ENCODE measurements at regions not wholly inside any gene's neighbourhood (a gene's known extent, or its start where the extent isn't known, plus 50 kb on each side); places are given as distances from the start of the nearest gene placed in this dataset.

DNA sequence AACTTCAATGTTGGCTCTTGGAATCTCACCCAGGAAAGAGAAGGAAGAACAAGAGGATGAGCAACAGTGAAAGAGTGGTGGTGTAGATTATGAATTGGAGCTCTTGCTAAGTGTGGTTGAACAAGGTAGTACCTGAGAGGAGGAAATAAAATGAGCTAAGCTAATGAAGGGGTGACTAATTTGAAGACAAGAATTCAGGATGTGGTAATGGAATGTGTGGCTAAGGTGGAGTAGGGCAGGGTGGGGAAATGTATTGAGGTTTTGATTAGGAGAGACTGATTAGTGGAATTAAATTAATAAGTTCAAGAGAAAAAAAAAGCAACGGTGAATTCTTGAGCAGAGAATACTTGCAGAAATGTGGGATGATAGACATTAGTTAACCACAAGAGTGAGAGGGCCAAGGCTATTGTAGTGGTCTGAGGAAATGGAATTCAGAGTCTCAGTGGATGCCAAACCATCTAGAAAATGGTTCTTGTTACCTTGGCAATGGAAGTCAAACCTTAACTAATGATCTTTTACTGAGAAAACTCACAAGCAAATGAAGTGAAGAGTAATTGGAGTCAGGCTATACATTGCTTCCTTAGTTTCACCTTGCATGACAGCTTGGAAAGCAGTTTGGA lies 648.3 kb upstream of the ZNF608 start:
- TF ChIP-seq, protein P1, sequence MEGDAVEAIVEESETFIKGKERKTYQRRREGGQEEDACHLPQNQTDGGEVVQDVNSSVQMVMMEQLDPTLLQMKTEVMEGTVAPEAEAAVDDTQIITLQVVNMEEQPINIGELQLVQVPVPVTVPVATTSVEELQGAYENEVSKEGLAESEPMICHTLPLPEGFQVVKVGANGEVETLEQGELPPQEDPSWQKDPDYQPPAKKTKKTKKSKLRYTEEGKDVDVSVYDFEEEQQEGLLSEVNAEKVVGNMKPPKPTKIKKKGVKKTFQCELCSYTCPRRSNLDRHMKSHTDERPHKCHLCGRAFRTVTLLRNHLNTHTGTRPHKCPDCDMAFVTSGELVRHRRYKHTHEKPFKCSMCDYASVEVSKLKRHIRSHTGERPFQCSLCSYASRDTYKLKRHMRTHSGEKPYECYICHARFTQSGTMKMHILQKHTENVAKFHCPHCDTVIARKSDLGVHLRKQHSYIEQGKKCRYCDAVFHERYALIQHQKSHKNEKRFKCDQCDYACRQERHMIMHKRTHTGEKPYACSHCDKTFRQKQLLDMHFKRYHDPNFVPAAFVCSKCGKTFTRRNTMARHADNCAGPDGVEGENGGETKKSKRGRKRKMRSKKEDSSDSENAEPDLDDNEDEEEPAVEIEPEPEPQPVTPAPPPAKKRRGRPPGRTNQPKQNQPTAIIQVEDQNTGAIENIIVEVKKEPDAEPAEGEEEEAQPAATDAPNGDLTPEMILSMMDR (IDR thresholded peaks at IDR 0.05) = no peak
- no peak for TF ChIP-seq POLR2A (IDR thresholded peaks at IDR 0.05)

Measured in tibial nerve (tissue), 3 donors.